Chondrocyte (in vitro differentiated cells): ENCODE measurements at regions not wholly inside any gene's neighbourhood (a gene's known extent, or its start where the extent isn't known, plus 50 kb on each side); places are given as distances from the start of the nearest gene placed in this dataset.
"Not testable (repeated sequence)": the region's sequence is repeated elsewhere in the genome, so short reads cannot be mapped to it uniquely, and the experiment has no call there.

Experiments
- DNase-seq: peaks from one replicate; pipeline ENCODE4 v3.0.0; 2021; ENCODE audit warnings: mixed read lengths, low spot score
- H3K27ac Mint-ChIP-seq: one replicate; pipeline ENCODE4 v1.8.0; 2021; ENCODE audit warnings: mild to moderate bottlenecking, moderate library complexity, mixed read lengths; ENCODE audit not compliant: unreplicated experiment
- H3K27me3 Mint-ChIP-seq: 2 replicates; pipeline ENCODE4 v1.8.0; 2021; ENCODE audit warnings: low read depth, mixed read lengths
- H3K36me3 Mint-ChIP-seq: 2 replicates; pipeline ENCODE4 v1.8.0; 2021; ENCODE audit warnings: low read depth, mixed read lengths
- H3K4me1 Mint-ChIP-seq: 2 replicates; pipeline ENCODE4 v1.8.0; 2021; ENCODE audit warnings: low read depth, mild to moderate bottlenecking, mixed read lengths
- H3K4me3 Mint-ChIP-seq: one replicate; pipeline ENCODE4 v1.8.0; 2021; ENCODE audit warnings: mild to moderate bottlenecking, moderate library complexity, mixed read lengths; ENCODE audit not compliant: unreplicated experiment
- H3K9me3 Mint-ChIP-seq: 2 replicates; pipeline ENCODE4 v1.8.0; 2021; ENCODE audit warnings: low read depth, mixed read lengths
- TF ChIP-seq, protein P1 (sequence below): fragments of 200-600 bp; sonication (generic); IDR thresholded peaks from 2 replicates; pipeline ENCODE4 v1.5.0; 2021; ENCODE audit warnings: antibody characterized with exemption, mild to moderate bottlenecking, moderate library complexity

DNA sequence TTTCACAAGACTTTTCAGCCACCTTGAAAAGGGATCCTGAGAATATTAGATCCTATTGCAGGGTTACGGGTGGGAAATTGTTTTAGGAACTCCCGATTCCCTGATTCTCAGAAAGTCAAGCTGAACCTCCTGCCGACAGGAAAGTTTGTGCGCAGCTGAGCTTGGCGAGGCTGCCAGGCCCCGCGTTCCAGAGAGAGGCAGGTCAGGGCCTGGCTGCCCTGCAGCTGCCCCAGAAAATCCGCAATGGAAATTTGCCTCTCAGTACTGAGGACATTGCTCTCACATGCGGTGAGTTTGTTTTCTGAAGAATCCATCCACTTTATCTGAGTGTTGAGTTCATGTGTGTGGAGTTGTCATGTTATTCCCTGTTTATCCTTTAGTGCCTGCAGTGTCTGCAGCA lies 144.2 kb downstream of the RTP5 start:
- DNase-seq, result no peak
- Mint-ChIP-seq H3K4me1 (no peaks in the 10 kb centered on the region), H3K9me3 (peaks cover 4% of the 10 kb centered on the region), H3K27ac (no peak overlapping the region), H3K27me3 (peaks cover 23% of the 10 kb centered on the region), H3K36me3 (no peaks in the 10 kb centered on the region), H3K4me3 (no peak overlapping the region)
- TF ChIP-seq, protein P1, sequence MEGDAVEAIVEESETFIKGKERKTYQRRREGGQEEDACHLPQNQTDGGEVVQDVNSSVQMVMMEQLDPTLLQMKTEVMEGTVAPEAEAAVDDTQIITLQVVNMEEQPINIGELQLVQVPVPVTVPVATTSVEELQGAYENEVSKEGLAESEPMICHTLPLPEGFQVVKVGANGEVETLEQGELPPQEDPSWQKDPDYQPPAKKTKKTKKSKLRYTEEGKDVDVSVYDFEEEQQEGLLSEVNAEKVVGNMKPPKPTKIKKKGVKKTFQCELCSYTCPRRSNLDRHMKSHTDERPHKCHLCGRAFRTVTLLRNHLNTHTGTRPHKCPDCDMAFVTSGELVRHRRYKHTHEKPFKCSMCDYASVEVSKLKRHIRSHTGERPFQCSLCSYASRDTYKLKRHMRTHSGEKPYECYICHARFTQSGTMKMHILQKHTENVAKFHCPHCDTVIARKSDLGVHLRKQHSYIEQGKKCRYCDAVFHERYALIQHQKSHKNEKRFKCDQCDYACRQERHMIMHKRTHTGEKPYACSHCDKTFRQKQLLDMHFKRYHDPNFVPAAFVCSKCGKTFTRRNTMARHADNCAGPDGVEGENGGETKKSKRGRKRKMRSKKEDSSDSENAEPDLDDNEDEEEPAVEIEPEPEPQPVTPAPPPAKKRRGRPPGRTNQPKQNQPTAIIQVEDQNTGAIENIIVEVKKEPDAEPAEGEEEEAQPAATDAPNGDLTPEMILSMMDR, result no peak

DNA sequence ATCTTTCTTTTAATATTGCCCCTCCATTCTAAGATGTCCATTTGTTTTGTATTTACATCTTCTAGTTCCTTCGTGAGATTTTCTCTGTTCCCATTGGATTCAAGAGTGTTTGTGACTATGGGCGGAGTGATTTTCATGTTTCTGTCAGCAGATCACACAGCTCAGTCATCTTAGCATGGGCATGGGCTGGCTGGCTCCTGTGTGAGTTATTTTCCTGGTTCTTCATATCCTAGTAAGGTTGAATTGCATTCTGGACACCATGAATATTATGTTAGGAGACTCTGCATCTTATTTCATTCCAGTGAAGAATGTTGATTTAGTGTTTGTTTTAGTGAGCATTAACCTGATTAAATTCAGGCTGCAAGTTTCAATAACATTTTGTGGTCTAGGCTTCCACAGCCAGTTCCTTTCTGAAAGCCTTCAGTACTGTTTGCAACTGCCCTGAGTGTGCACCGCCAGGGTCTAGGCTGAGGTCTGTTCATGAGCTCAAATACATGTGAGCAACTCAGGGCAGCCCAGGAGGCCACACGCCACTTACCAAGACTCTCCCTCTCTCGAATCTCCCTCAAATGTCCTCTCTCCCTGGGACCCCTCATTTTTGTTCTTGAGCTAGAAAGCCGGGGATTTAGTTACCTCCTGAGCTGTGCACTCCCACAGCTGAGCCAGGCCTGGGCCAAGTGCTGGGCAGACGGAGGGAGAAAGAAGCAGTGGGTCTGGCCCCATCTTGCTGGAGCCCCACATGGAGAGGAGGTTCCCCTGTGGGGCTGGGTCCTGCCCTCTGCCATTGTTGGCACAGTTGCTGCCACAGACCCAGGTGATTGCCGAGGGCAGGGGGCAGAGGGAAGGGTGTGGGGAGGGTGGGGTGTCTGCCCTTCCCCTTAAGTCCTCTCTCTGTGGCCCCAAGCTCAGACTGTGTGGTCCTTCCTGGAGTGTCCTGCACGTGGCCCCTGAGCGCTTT lies 145.9 kb downstream of the RTP5 start:
- no peak overlapping the region for H3K27ac Mint-ChIP-seq
- H3K4me1 Mint-ChIP-seq, result no peaks in the 10 kb centered on the region
- H3K27me3 Mint-ChIP-seq, result peaks cover 29% of the 10 kb centered on the region
- DNase-seq, result no peak
- H3K9me3 Mint-ChIP-seq, result peaks cover 4% of the 10 kb centered on the region
- TF ChIP-seq, protein P1, result no peak
- H3K4me3 Mint-ChIP-seq, result no peak overlapping the region
- no peaks in the 10 kb centered on the region for H3K36me3 Mint-ChIP-seq

DNA sequence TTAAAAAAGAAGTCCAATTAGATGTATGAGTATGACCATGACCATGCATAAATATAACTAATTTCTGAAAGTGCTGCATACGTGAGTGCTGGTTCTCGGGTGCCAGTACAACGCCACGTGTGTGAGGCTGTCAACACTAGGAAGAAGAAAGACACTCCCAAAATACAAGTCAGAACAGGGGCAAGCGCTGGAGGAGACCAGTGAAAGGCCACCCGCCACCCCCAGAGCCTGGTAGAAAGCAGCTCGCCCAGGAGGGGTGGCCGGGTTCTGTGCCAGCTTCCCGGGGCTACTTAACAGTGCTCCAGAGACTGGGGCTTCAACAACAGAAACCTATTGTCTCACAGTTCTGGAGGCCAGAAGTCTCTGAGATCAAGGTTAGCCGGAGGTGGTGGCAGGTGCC lies 147.6 kb downstream of the RTP5 start:
- H3K27me3 Mint-ChIP-seq, result peaks cover 40% of the 10 kb centered on the region
- H3K4me1 Mint-ChIP-seq, result no peaks in the 10 kb centered on the region
- peaks cover under 1% of the 10 kb centered on the region for H3K9me3 Mint-ChIP-seq
- TF ChIP-seq, protein P1, result no peak
- DNase-seq, result peak; percentile 71
- H3K27ac Mint-ChIP-seq, result no peak overlapping the region
- no peaks in the 10 kb centered on the region for H3K36me3 Mint-ChIP-seq
- no peak overlapping the region for H3K4me3 Mint-ChIP-seq

DNA sequence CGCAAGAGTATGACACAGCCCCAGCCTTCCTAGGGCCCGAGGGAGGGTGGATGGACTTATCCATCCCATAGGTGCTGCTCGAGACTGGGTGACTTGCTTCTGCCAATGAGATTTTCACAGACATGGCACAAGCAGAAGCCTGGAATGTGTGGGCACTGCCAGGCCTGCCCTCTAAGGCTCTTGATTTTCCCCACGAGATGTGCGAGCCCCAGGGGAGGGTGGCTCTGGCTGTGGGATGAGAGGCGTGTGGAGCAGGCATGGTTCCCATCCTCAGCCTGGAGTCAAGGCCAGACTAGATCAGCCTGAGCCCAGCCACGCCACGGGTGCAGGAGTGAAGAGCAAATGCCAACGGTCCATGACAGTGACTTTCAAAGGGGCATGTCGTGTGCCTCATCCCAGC lies 148.9 kb downstream of the RTP5 start:
- H3K4me3 Mint-ChIP-seq, H3K4me1 Mint-ChIP-seq, H3K27ac Mint-ChIP-seq, DNase-seq, H3K9me3 Mint-ChIP-seq, H3K36me3 Mint-ChIP-seq: not testable (repeated sequence)
- H3K27me3 Mint-ChIP-seq, result peaks cover 51% of the 10 kb centered on the region

DNA sequence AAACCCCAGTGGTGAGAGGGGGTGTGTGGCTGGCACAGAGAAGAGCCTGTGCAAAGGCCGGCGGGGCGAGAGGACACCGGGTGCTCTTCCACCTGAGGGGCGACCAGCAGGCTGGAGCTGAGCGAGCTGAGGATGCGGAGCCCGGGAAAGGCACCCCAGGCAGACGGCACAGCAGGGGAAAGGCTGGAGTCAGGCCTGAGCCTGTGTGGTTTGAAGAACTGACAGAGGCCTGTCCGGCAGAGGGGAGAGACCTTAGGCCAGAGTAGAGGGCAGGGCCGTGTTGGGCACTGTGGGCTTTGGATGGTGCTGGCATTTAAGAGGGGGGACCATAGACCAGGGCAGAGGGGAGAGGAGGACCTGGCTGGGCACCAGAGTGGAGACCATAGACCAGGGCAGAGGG lies 149.8 kb downstream of the RTP5 start:
- no peak overlapping the region for H3K4me3 Mint-ChIP-seq
- no peaks in the 10 kb centered on the region for H3K4me1 Mint-ChIP-seq
- TF ChIP-seq, protein P1, result no peak
- DNase-seq, result no peak
- H3K36me3 Mint-ChIP-seq, result no peaks in the 10 kb centered on the region
- H3K27me3 Mint-ChIP-seq, result peaks cover 51% of the 10 kb centered on the region
- no peak overlapping the region for H3K27ac Mint-ChIP-seq
- no peaks in the 10 kb centered on the region for H3K9me3 Mint-ChIP-seq
